ENCODE measurements at regions not wholly inside any gene's neighbourhood (a gene's known extent, or its start where the extent isn't known, plus 50 kb on each side); places are given as distances from the start of the nearest gene placed in this dataset.

DNA sequence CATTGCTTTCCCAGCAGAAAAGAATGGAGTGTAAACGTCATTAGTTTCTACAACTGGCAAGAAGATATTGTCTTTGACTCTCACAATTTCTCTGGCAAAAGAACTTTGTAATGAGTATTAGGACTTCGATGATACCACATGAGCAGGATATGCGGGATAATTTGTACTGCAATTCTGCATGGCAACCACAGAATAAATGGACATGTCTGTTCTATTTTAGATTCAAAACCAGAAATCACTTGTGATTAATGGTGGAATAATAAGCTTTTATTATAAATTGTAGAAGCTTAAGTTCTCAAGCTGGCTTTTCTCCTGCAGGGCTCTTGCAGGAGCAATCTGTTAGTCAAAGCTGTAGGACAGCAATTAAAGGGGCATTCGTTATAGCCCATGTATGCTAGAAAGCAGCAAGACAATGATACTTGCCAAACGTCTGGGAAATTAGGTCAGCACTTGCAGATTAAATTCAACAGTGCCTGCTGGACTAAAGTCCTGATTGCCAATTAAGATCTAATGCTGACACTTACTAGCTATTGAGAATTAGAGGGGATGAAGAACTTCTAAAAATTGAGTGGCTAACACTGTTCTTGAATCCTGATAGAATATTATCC is 177.9 kb downstream of the PTH2R start:
- no peak for DNase-seq (ENCODE audit: extremely low read depth, low read depth)
- TF ChIP-seq, protein P1, sequence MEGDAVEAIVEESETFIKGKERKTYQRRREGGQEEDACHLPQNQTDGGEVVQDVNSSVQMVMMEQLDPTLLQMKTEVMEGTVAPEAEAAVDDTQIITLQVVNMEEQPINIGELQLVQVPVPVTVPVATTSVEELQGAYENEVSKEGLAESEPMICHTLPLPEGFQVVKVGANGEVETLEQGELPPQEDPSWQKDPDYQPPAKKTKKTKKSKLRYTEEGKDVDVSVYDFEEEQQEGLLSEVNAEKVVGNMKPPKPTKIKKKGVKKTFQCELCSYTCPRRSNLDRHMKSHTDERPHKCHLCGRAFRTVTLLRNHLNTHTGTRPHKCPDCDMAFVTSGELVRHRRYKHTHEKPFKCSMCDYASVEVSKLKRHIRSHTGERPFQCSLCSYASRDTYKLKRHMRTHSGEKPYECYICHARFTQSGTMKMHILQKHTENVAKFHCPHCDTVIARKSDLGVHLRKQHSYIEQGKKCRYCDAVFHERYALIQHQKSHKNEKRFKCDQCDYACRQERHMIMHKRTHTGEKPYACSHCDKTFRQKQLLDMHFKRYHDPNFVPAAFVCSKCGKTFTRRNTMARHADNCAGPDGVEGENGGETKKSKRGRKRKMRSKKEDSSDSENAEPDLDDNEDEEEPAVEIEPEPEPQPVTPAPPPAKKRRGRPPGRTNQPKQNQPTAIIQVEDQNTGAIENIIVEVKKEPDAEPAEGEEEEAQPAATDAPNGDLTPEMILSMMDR (IDR thresholded peaks at IDR 0.05; ENCODE audit: low read depth, low read length), result no peak

DNA sequence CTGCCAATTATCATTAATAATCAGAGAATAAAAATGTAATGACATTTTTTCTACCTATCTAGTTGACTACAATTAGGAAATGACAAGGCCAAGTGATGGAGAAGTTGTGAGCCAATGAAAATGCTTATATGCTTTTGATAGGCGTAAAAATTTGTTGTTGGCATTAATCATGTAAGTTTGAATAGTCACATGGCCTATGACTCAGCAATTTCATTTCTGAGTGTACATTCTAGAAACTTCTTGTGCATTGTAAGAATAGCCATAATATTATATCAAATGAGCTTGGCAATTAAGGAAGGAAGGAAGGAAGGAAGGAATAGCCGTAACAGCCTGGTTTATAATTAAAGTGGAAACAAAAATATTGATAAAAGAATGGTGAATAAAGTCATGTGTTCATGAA is 179.9 kb downstream of the PTH2R start:
- DNase-seq (ENCODE audit: extremely low read depth, low read depth), result no peak
- TF ChIP-seq, protein P1 (IDR thresholded peaks at IDR 0.05; ENCODE audit: low read depth, low read length), result no peak

DNA sequence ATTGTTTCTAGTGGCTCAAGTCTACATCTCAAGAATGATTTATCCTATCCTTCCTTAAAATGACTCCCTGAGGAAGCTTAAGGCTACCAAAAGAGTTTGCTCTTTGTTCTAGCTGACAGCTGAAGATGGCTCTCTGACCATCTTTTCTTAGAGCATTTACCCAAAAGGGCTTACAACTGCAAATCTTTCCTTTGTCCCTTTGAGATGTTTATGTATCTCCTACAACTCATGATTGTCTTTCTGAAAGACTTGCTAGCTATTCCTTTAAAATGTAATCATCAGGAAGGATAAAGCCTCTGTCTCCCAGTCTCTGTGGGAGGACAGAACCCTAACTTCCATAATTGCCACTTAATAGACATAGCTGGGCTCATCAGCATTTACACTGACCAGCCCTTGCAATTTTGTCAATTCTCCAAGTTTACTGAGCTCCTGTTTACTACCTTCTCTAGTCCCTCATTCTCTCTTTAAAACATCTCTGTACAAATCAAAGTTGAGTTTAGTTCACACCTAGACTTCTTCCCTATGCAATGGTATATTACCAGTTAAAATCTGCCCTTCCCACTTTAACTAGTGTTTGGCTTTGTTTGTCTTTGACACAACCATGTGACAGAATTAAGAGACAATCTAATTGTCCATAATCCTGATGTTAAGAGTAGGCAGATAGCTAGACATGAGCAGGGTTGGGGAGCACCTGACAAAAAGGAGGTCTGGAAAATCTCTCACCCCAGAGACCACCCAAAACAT is 188.2 kb downstream of the PTH2R start:
- TF ChIP-seq, protein P1 (IDR thresholded peaks at IDR 0.05; ENCODE audit: low read depth, low read length), result no peak
- no peak for DNase-seq (ENCODE audit: extremely low read depth, low read depth)

DNA sequence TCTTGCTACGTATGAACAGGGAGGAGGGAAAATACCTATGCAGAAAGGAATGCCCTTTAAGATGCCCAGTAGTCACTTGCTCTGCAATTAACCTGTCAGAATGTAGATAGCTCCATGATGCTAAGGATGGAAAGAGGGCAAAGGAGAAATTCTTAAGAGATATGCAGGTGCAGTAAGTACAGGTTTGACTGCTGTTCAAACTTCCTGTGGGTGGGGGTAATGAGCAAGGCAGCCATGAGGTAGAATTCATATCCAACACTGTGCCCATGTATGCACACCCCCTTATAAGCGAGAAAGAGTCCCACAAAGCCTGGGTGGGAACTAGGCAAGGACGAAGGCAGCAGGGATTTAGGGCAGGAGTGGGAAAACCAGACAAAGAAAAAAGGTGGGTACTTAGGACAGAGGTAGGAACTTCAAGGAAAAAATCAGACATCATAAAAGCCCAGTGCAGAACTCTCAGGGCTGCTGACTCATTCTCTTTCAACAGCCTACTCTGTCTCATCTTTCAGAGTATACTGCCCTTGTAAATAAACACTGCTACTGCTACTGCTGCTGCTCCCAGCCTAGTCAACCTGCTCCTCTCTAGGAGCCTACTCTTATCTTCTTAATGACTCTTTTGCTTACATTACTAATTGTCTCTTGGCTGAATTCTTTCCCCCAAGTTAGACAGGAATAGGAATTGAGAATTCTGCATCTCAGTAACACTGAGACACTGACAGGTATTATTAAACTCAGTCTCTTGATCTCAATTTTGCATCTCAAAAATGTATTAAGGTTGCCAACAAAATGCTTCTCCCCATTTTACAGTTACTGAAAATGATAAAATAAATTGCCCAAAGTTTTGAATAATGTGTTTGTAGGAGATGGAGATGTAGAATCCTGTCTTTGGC is 189.0 kb downstream of the PTH2R start:
- no peak for DNase-seq (ENCODE audit: extremely low read depth, low read depth)
- TF ChIP-seq, protein P1 (IDR thresholded peaks at IDR 0.05; ENCODE audit: low read depth, low read length), result no peak

DNA sequence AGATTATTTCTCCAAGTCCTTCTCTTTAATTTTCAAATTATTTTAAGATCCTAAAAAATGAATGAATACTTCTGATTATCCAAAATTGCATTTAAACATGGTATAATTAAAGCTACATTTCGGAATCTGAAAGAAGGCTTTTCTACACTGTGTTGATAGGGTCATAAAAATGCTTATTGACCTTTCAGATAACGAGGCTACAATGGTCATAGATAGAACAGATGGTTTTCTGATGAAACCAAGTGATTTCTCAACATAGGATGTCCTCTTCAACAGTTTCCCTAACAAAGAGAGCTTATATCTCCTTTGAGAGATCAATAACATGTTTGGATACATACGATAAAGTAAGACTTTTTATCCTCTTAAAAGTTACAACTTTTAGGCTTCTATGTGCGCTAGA is 201.1 kb downstream of the PTH2R start:
- DNase-seq (ENCODE audit: extremely low read depth, low read depth), result no peak
- TF ChIP-seq, protein P1 (IDR thresholded peaks at IDR 0.05; ENCODE audit: low read depth, low read length), result no peak

DNA sequence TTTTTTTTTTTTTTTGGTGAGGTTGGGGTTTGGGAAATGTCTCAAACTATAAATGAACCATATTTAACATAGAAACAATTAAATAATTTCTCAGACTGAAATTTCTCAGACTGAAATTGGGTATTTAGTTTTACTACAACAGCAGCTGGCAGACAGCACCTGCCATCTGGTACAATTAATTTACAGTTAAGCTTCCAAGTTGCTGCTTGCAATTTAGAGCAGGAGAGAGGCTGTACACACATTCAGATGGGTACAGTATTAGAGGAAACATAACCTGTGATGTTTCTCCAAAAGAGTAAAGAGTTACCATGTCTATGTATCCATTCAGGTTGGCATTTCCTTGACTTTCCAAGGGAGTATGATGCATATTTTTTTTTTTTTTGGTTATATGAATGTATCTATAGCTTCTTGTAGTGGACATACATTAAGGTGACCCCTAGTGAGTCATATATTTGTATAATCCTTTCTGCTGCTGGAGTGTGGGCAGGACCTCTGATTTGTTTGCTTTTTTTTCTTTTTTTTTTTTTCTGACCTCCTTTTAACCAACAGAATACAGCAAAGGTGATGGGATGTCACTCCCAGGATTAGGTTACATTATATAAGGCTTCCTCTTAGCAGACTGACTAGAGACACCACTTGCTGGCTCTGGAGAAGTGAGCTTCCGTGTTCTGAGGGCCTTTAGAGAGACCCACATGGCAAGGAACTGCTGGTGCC is 201.7 kb downstream of the PTH2R start:
- DNase-seq (ENCODE audit: extremely low read depth, low read depth), result no peak
- TF ChIP-seq, protein P1 (IDR thresholded peaks at IDR 0.05; ENCODE audit: low read depth, low read length), result no peak

Data from AG09319 (cell line).